HG03175 (cell line): ENCODE measurements at regions not wholly inside any gene's neighbourhood (a gene's known extent, or its start where the extent isn't known, plus 50 kb on each side); places are given as distances from the start of the nearest gene placed in this dataset.

ENCODE experiments used
- ATAC-seq: cut with Tn5 transposase; IDR thresholded peaks from one replicate; pipeline ENCODE4 v1.9.1; 2021; ENCODE audit warnings: mild to moderate bottlenecking, moderate library complexity; ENCODE audit not compliant: unreplicated experiment

DNA sequence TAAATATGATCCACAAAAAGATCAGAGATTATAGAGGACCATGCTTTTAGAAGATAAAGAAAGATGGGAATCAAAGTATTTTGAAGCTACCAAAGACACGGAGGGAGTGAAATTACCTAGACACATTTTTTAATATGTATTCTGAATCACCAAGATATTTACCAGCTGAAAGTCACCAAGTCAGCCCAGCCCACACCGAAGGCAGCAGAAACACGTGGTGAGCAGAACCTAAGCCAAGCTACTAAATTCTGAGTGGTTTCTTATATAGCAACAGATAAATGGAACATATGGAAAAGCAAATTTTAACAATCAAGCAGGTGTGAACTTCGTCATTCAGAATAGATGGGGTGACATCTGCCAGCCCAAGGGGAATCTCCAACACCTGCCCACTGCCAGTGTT is 134.7 kb upstream of the AKR1E2 start:
- ATAC-seq, result no peak

DNA sequence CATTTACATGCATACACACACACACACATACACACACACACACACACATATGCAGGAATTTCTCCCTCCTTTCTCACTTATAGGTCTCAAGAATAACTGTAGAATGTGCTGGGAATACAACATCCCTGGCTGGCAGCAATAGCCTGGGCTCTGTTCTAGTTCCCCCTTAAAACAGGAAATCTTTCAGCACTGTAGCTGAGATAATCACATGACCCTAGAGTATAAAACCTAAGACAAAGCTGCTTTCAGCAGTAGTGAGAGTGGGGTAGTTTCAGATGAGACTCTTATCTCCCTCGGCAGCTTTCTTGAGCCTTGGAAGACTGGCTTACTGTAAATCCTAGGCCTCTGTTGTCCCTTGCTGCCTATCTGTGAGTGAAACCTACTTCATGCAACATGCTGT is 137.4 kb upstream of the AKR1E2 start:
- no peak for ATAC-seq

DNA sequence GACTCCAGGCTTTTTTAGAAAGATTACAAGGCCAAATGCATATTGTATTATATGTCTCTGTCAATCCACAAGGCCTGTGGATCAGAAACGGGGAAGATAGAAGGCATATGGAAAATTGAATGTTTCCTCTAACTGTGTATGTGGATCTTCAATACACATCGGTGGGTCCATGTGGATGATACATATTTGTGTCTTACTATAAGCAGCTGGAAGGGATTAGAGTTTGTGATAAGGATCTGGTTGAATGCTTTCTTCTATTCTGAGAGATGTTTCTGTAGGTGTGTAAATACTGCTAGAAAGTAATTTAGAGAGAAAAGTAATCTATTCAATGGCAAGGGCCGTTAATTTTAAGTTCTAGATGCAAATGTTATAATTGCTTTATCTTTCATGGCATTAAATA is 137.8 kb upstream of the AKR1E2 start:
- no peak for ATAC-seq

DNA sequence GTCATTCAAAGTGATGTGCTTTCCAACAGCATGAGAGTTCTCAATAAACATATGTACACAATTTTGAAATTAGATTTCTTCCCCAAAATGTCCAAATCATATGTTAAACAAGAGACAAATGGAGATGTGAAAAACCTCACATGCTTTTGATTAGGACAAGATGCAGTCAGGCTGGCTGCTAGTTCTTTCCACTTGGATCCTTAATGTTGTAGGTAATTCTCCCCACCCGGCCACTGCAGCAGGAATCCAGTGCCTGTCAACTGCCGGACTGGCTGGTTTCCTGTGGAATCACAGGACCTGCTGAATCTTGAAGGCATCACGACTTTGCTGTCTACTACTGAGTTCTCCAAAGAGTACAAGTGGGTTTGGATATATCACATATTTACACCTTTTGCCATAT is 138.6 kb upstream of the AKR1E2 start:
- no peak for ATAC-seq

DNA sequence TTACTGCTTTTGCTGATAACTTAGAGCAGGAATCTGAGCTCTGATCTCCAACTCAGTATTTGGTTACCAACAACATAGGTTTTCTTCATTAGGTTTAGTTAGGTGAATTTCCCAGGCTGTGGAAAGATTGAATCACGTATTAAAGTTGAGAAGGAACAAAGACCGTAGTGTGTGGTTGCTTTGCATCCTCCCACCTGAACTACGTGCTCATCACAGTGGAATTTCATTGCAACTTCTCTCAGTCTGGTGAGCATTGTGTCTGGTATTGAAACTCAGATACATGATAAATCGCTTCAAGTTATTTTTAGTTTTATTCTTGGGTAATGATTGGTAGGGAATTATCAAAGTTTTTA is 139.4 kb upstream of the AKR1E2 start:
- ATAC-seq, result no peak

DNA sequence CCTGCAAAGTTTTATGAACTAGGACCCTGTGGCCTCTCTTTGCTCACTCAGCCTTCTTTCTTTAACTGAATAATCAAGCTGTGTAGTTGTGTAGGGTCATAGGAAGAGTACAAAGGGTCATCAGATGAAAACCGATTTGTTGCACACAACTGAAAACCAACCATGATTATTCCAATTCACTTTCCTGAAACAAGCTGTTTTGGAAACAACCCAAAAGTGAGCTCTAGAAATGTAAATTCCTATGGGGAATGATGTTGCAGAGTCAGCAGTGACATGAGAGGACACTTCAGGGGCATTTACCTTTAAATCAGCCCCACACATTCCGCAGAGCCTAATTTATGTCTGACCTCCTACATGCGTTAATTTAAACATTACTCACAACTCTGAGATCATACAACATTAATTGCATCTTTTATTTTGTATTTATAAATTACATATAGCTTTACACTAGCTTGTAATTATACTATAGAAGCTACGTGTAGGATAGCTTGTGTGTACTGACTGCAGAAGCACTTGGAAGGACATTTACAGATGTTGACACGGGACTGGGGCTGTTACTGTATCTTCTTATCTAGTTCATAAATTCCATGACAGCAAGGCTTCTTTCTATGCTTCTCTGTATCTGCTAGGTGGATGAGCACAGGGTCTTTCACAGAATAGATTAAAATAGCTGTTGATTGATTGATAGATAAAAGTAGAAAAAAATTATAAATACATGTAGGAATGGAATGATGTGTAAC is 139.9 kb upstream of the AKR1E2 start:
- ATAC-seq, result no peak

DNA sequence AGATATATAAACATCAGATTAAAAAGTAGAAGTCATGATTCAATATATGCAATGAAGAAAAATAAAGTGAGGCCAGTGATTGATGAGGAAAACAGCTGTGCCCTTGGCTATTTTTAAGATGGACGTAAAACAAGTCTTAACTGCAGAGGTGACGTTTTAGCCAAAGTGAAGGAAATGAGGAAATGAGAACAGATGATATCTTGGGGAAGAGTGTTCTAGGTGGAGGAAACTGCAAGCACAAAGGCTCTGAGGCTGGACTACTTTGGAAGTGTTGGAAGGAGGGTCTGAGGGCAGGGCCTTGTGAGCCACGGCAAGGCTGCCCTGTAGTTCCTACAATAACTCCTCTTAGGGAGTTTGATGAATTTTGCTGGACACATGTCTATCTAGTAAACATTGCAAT is 140.5 kb upstream of the AKR1E2 start:
- ATAC-seq, result no peak

DNA sequence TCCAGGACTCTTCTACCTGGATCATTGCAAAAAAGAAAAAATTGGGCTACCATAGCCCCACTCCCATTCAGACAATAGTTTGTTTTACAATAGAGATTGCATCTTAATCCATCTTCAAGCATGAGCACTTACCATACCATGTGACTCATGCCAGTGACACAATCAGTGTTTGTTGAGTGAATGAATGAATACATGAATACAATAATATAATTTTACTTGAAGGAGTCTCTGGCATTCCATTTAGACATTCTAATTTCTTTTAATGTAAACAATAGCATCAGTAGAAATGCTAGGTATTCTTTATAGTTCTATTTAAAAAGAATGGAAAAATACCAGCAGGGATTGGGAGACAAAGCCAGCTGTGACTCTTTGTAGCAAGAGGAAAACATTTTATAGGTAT is 141.6 kb upstream of the AKR1E2 start:
- no peak for ATAC-seq

DNA sequence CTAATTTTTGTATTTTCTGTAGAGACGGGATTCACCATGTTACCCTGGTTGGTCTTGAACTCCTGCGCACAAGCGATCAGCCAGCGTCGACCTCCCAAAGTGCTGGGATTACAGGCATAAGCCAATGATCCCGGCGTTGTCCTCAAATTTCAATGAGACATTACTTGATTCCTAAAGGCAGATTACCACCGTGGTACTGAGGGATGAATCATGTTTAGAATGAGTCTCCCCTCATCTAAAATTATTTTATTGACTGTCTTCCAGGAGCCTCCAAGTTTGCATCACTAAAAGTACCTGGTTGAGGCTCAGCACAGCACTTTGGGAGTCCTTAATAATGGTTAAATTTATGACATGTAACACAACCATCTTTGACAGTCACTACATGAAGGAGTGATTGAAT is 142.2 kb upstream of the AKR1E2 start:
- ATAC-seq, result no peak

DNA sequence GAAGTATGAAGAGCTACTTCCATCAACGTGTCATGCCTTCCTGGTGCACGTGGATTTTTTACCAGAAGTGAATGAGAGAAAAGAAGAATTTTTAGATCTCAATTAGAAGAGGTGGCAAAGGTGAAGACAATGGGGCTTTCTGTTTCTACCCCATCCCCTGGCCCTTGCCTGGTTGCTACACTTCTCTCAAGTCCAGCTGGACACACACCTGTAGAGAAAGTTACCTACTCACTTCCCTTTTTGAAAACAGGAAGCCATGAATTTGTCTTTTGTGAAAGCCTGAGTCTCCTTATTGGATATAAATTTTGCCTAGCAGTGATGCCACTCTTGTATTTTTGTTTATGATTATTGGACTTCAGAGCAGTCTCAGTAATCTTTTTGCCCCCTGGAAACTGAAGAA is 142.9 kb upstream of the AKR1E2 start:
- ATAC-seq, result no peak

DNA sequence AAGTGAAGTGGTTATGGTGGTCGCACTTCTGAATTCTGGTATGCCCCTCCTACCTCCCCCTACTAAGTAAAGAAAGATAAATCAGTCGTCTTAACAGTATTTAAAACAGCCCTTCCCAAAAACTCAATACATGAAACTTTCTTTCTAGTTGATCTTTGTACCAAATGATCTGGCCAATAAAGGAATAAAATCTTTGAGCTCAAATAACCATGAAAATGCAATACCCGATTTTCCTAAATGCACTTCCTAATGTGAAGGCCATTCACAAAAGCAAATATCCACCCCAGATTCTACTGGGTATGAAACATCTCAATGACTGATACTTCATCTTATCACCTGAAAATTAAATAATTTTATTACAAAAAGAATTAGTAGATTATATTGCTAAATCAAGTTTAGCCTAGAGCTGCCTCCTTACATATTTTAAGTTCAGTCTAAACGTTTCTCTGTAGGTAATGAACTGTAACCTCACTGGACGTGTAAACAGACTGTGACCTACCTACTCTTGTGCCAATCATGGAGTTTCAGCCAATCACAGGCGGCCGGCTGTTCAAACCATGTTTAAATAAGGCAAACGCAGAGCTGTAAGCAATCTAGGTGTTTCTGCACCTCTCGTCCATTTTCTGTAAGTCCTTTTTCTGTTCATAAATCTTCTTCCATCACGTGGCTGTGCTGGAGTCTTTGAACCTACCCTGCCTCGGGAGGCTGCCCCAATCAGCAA is 146.9 kb upstream of the AKR1E2 start:
- no peak for ATAC-seq

DNA sequence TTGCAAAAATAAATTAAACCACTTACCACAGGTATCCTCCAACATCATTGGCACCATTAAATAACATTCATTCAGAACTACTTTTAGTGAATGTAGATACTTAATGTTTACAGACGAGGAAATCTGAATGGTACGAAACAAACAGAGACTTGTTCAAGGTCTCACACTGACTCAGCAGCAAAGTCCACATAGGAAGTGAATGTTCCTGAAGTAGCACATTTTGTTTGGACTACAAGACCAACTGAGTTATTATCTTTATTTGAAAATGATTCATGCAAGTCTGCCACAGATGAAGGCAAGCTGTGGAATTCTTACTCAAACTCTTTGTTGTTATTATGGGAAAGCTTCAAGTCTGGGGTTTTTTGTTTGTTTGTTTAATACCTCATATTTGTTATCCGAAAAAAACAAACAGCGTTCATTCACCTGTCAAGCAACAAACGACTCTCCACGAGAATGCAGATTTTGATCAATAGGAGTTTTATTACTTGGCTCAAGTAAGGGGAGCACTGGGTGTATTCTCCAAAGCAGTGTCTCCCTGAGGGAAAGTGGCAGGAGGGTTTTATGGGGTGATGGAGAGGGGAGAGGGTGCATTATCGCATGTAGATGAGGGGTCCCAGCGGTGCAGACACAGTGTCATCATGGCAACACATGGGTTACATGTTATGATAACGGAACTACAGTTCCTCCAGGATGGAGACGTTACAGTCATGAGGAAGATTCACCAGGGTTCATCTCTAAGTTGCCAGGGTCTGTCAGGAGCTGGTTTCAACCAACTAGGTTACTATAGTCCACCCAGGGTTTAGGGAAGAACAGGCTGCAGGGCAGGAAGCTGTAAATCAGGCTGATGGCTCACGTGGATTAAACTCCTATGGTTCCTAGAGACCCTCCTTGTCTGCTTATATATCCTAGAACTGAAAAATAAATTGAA is 147.7 kb upstream of the AKR1E2 start:
- no peak for ATAC-seq

DNA sequence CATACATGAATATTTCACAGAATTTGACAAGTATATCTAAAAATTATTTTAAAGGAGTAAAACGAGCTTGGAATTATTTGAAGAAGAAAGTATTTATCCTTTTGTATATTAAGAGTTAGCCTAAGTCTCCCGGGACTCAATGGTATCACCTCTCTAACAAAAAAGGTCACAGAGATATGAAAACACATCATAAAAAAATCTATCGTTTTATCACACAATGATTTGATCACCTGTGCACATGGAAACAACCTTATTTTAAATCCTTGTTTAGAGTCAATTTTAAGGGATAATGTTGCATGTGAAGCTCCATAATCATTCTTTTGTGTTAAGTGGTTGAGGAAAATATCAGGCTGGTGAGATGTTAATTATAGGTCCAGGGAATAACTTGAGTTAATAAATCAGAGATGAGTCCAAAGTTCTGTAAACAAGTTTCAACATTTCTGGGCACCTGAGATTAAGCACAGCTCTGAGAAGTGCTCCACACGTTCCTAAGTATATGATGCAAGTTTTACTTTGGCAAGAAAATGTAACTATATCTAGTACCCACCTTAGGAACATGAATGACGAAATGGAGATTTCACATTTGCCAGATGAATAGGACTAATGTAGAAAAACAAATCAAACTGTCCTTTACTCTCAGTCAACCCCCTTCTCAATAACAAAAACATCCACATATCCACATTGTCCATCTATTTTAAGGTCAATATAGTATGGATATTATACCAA is 148.5 kb upstream of the AKR1E2 start:
- no peak for ATAC-seq

DNA sequence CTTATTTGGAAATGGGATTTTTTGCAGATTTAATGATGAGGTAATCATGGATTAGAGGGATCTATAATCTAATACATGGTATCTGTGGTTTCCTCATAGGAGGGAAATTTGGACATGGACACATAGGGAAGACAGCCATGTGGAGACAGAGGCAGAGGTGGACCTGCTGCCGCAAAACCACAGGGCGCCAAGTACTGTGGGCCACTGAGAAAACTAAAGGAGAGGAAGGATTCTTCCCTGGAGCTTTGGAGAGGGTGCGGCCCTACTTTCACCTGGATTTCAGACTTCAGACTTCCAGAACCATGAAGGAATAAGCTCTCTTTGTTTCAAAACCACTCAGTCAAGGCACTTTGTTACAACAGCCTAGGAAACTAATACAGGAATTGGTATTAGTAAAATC is 149.4 kb upstream of the AKR1E2 start:
- ATAC-seq, result no peak

DNA sequence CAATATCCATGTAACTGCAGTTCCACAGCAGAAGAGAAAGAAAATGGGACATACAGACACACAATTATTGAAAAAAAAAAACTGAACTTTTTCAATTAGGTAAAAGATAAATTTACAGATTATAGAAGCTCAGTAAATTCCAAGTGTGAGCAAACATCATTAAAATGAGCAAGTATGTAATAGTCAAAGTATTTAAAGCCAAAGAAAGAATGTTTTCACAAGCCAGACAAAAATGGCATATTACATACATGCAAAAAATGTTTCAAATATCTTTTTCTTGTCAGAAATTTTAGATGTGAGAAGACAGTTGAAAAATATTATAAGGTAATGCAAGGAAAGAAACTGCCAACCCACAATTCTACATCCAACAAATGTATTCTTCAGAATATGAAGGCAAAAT is 150.2 kb upstream of the AKR1E2 start:
- no peak for ATAC-seq

DNA sequence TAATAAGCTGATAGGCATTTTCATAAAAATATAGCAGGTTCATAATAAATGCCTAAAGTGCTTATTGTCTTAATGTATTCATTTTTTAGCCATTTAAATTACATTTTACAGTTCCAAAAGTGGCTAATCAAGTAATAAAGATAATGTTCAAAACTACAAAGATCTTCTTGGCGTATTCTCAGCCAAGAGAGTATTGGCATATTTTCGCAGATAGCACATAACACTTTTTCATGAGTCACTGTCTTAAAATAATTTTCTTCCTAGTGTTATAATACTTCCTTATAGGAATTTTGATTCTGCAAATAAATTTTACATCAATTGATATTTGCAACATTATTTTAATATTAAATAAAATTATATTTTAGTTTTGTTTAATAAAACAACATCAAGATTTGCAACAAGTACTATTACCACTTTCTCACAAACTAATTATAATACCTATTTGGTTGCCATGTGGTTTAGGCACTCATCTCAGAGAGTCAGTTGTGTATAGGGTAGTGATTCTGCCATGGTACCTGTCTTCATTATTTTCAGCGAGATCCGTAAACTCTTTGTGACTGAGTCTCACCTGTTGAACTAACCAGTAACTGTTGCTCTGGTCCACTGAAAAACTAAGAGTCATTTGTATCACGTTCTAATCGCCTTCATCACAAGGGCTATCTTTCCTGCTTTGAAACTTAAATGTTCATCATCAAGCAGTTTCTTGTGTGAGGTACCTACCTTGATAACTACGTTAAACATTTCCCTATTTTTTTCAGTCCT is 152.5 kb upstream of the AKR1E2 start:
- no peak for ATAC-seq

DNA sequence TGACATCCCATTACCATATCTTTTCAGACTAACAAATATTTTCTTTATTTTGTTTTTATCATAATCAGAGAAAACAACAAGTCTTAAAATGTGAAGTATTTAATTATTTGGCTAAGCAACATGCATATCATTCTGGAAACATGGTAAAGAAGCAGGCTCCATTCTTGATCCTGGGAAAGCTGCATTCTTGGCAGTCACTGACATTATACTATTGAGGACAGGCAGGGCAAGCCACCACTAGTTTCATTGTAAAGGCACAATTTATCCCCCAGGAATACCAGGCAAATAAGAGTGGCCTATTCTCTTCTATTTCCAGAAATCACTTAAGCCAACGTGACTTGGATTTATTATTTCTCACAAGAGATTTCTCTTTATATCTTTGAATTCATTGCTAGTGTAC is 153.8 kb upstream of the AKR1E2 start:
- ATAC-seq, result no peak

DNA sequence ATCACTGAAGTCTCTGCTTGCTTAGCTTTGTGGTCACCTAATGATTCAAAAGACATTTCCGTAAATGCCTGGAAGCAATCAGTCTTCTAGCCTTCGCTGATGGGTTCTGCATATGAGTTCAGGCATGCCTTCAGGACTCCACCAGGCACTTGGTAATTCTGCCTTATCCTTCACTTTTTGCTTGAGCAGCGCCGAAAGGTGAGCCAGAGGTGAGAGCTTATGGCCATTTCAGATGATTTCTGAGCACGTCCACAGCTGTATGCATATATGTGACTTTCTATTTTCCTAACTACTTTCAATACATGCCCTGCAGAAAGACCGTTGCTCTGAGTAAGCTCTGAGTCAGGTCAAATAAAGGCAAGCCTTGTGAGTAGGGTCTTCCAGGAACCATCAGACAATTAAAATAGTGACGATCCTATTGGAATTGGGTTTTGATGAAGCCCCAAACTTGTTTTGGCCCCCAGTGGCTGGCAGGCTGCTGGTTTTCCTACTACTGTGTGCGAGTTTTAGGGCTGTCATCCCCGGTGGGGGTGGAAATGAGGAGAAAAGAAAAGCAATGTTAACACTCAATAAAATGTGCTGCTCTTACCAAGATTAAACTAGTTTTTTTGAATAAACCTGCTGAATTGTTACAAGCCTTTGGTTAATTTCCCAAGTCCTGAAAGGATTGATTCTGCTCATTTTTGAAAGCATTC is 154.4 kb upstream of the AKR1E2 start:
- no peak for ATAC-seq

DNA sequence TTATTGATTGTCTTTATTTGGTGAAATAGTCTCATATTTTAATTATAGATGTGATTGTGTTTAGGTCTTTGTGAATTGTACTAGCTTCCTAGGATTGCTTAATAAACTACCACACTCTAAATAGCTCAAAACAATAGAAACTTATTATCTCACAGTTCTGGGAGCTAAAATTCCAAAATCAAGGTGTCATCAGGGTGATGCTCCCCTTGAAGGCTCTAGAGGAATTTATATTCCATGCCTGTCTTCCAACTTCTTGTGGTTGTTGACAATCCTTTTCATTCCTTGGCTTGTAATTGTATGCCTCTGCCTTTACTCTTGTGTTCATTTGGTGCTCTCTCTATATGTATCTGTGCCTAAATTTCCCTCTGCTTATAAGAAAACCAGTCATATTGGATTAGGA is 155.3 kb upstream of the AKR1E2 start:
- no peak for ATAC-seq

DNA sequence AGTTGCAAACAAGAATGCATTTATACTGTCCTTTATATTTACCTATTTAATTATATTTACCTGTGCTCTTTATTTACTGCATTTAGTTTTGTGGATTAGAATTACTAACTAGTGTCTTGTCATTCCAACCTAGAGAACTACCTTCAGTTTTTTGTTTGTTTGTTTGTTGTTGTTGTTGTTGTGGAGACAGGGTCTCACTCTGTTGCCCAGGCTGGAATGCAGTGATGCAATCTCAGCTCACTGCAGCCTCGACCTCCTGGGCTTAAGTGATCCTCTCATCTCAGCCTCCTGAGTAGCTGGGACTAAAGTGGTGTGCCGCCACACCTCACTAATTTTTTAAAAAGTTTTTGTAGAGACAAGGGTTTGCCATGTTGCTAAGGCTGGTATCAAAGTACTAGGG is 156.4 kb upstream of the AKR1E2 start:
- no peak for ATAC-seq
